NCI-H146 treated with DMSO at 0.1 percent for 48 hours (cell line): ENCODE measurements at regions not wholly inside any gene's neighbourhood (a gene's known extent, or its start where the extent isn't known, plus 50 kb on each side); places are given as distances from the start of the nearest gene placed in this dataset.

ENCODE experiments used
- DNase-seq: peaks from one replicate; lab custom pipeline; 2025; ENCODE audit not compliant: unreplicated experiment; lab: John Stamatoyannopoulos, UW

DNA sequence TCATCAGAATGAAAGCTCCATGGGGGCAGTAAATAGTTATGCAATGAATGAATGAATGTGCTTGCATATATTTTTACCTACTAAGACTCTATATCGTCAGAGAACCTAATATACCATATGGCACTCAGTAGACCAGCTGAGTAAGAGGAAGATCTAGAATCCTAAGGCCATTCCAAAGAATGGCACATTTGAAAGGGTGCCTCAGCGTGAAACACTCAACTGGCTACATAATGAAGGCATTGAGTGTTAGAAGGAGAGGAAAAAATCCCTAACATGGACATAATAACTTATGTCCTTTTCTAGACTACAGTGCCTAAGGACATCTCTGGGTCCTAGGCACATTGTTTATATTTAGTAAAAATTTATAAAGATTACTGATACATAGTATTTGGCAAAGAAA, 61.7 kb upstream of the ARID2 start:
- no peak for DNase-seq

DNA sequence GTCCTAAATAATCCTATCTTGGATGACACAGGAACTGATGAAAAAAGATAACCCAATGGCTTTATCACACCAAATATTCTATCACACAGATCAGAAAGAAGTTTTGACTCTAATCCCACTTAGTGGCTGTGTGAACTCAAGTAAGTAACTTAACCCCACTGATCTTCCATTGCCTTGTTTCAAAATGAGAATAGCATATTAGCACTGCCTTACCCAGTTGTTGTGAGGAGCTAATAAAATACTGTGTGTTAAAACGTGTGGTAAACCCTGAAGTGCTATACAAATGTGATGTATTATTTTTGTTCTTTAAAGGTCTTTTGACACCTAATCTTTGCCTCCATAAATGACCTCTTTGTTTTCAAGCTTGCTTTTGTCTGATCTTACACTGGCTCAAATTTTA, 60.9 kb upstream of the ARID2 start:
- no peak for DNase-seq

DNA sequence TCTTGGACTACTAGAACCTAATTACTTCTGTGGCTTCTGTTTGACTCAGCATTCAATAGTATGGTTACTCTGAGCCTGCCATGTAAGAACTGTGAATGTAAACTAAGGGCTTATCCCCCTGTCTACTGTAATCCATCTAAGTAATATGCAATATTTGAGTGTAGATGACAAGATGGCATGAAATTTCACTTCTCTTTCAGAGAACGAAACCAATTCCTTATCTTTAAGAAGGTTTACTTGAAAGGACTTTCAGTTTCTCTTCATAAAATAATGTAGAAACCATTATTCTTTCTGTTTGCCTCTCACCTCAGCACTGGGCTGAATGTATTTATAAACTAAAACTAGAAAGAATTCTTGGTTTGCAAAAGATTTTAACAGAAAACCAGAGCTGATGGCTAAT, 60.4 kb upstream of the ARID2 start:
- no peak for DNase-seq

DNA sequence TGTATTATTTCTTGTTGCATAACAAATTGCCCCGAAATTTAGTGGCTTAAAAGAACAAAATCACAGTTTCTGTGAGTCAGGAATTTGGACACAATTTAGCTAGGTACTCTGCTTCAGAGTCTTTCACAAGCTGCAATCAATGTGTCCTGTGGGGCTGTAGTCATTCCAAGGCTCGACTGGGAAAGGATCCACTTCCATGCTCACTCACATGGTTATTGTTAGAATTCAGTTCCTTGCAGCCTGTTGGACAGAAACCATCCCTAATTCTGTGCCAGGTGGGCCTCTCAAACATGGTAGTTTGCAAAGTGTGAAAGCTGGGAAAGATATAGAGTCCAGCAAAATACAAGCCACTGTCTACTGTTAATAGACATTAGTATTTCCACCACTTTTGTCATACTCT, 59.7 kb upstream of the ARID2 start:
- no peak for DNase-seq

DNA sequence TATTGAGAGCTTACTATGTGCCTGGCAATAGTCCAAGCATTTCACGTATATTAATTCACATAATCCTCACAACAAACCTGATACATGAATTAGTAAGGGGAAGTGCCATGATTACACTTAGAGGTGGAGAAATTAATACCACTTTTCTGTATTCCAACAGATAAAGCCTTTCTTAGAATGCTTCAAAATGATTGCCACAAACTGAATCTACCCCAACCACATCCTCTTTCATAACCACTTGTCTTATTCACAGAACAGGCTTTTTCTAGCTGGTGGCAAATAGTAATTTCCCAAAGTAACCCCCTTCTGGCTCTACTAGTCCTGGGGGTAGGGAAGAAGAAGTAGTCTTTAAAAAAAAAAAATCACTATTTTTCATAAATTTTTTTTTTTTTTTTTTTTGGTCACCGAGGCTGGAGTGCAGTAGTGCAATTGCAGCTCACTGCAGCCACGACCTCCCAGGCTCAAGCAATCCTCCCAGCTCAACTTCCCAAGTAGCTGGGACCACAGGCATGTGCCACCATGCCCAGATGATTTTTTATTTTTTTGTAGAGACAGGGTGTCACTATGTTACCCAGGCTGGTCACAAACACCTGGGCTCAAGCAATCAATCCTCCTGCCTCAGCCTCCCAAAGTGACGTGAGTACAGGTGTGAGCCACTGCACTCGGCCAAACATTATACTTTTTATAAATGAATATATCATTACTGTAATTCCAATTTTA, 59.0 kb upstream of the ARID2 start:
- DNase-seq = no peak

DNA sequence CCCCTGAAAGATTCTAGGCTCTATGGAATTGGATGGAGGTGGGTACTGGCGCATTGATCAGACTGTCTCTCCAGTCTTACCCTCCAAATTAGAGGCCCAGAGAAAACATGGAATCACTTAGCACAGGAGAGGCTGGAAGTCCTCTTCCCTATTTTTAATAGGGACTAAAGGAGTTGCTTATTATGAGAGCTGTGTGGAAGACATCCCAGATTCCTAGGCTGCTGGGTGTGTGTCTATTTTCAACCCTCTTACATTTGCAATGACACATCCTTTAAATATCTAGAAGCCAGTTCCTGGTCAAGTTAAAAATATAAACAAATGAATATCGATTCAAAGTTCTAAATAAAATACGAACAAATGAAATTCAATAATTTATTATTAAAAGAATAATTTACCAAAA, 58.3 kb upstream of the ARID2 start:
- no peak for DNase-seq

DNA sequence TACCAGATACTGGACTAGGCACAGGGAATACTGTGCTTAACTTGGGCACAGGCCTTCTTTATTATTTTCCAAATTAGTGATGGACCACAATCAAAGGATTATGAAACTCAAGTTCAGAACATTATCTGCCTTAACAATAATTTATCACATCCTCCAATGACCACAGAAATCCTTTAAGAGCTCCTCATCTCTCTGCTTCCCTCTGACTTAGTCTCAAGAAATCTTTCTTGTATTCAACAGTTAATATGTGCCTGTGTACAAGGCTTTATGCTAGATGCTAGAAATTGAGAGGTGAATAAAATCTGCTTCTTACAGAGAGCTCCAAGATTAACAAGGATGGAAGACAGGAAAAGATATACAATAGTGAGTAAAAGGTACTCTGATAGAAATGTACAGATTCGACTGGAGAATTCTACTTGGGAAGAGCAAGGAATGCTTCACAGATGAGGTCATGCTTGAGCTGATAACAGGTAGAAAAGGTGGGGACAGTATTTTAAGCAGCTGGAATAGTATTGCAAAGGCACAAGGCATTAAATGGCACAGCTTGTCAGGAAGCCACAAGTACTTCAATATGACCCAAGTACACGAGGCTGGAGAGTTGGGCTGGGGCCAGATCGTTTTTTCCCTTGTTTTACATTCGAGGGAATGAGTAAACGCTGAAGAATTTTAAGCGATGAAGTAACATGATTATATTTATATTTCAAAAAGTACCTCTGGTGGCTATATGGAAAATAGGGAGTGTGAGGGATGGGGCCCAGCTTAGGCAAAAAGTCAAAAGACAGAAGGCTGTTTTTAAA, 55.1 kb upstream of the ARID2 start:
- DNase-seq = no peak

DNA sequence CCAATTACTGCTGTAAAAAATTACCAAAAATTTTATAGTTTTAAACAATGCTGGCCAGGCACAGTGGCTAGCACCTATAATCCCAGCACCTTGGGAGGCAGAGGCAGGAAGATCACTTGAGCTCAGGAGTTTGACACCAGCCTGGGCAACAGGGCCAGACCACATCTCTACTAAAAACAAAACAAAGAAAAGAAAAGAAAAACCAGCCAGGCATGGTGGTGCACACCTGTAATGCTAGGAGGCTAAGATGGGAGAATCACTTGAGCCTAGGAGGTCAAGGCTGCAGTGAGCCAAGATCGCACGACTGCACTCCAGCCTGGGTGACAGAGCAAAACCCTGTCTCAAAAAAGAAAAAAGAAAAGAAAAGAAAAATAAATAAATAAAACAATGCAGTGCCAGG, 54.0 kb upstream of the ARID2 start:
- no peak for DNase-seq
